Brain microvascular endothelial cell (primary cell): ENCODE measurements at regions not wholly inside any gene's neighbourhood (a gene's known extent, or its start where the extent isn't known, plus 50 kb on each side); places are given as distances from the start of the nearest gene placed in this dataset.

Experiments used
- DNase-seq: peaks from one replicate; pipeline ENCODE4 v3.0.0-alpha.2; 2020
- H3K27ac ChIP-seq: fragments of 250-450 bp; sonication (Bioruptor Pico); 2 replicates; pipeline ENCODE4 v1.5.1; 2020; ENCODE audit warnings: mild to moderate bottlenecking, moderate library complexity
- H3K27me3 ChIP-seq: fragments of 250-450 bp; sonication (Bioruptor Pico); replicated peaks from 2 replicates; pipeline ENCODE4 v1.5.1; 2020; ENCODE audit warnings: mild to moderate bottlenecking
- H3K36me3 ChIP-seq: fragments of 250-450 bp; sonication (Bioruptor Pico); replicated peaks from 2 replicates; pipeline ENCODE4 v1.5.1; 2020; ENCODE audit warnings: mild to moderate bottlenecking
- H3K4me3 ChIP-seq: 2 replicates; pipeline ENCODE4 v1.5.1; 2011; ENCODE audit warnings: low read depth, mild to moderate bottlenecking, control low read depth, low read length, moderate library complexity
- CTCF ChIP-seq: IDR thresholded peaks from 2 replicates; pipeline ENCODE4 v1.5.1; 2011; ENCODE audit warnings: low read depth, mild to moderate bottlenecking, moderate library complexity, low read length, control low read depth, inconsistent platforms; ENCODE audit errors: missing control alignments
- in situ Hi-C: cut with HindIII; loops from 2 replicates; pipeline ENCODE4 v1.10.0; 2017; ENCODE audit warnings: low sequenced_read_pairs, low pct_ligation_motif_present

- no peak for TF ChIP-seq CTCF
- no peaks in the 10 kb centered on the region for H3K27me3 ChIP-seq
- no peak overlapping the region for H3K27ac ChIP-seq
- in situ Hi-C loops: no loop called here
- H3K4me3 ChIP-seq: no peak overlapping the region
- DNase-seq: no peak
- H3K36me3 ChIP-seq: no peaks in the 10 kb centered on the region
Observed at GRCh38 chr10:9076066-9076465, 1021.6 kb downstream of the GATA3 start.

DNA sequence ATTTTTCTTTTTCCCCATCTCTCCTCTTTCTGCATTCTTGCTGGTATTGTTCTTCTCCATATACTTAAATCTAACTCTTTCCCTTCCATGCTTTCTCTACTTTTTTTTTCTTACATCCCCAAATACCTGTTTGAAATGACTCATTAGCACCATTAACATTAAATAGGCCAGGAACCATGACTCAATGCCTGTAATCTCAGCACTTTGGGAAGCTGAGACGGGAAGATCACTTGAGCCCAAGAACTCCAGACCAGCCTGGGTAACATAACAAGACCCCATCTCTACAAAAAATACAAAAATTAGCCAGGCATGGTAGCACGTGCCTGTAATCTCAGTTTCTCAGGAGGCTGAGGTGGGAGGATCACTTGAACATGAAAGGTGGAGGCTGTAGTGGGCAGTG lies 1026.8 kb downstream of the GATA3 start:
- TF ChIP-seq CTCF: no peak
- in situ Hi-C loops: no loop called here

DNA sequence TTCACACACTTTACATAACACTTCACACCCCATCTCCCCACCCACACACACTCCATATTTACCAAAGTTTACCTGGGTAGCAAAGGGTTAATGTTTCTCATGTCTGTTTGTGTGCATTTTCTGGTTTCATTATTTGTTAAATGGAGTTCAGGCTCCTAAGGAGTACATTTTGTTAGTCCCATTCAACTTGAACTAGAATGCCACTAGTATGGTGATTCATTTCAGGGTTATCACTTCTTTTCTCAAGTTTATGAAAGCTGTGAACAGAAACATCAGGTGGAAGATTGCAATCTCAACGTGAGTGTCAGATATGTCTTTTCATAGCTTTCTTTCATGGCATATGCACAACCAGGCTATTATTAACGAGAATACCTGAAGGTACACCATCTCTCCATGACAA lies 1027.5 kb downstream of the GATA3 start:
- H3K27me3 ChIP-seq: no peaks in the 10 kb centered on the region
- in situ Hi-C loops: no loop called here
- no peak overlapping the region for H3K4me3 ChIP-seq
- H3K27ac ChIP-seq: no peak overlapping the region
- no peaks in the 10 kb centered on the region for H3K36me3 ChIP-seq
- no peak for DNase-seq
- TF ChIP-seq CTCF: no peak

More for the DNA sequence above, 1026.8 kb downstream of the GATA3 start:
- no peak overlapping the region for H3K4me3 ChIP-seq
- H3K27me3 ChIP-seq: no peaks in the 10 kb centered on the region
- H3K36me3 ChIP-seq: no peaks in the 10 kb centered on the region
- H3K27ac ChIP-seq: no peak overlapping the region
- no peak for DNase-seq

DNA sequence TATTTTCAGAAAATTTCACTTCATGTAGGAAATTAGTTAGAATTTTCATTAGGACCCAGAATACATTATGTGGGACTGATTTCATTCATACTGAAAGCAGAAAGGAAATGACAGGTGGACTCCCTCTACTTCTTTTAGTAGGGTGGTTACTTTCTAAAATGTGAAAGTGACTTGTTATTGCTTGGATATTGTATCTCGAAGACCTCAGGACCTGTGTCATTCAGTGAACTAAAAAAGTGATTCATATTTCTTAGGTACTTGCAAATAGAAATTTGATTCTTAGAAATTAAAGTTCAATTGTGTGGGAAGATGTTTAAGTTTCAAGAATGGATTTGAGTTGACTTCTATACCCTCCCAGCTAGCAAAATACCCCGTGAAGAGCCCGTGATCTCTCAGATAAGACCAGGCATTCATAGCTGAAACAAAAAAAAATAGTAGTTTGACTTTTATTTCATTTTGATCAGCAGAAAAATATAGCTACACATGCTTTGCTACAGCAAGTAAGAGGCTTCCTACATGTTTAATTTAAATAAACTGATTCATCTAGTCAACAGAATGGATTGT lies 1037.1 kb downstream of the GATA3 start:
- Histone ChIP-seq H3K4me3 (no peak overlapping the region), H3K36me3 (no peaks in the 10 kb centered on the region), H3K27ac (no peak overlapping the region), H3K27me3 (no peaks in the 10 kb centered on the region)
- in situ Hi-C loops: no loop called here
- DNase-seq: no peak
- no peak for TF ChIP-seq CTCF

GRCh38 chr10:9096288-9096687 lies 1041.8 kb downstream of the GATA3 start:
- TF ChIP-seq CTCF: no peak

More at GRCh38 chr10:9096288-9096687, 1041.8 kb downstream of the GATA3 start:
- in situ Hi-C loops: no loop called here
- Histone ChIP-seq H3K27ac (no peak overlapping the region), H3K4me3 (no peak overlapping the region), H3K36me3 (no peaks in the 10 kb centered on the region), H3K27me3 (no peaks in the 10 kb centered on the region)
- DNase-seq: no peak
